KMS-11 (cell line): ENCODE measurements at regions not wholly inside any gene's neighbourhood (a gene's known extent, or its start where the extent isn't known, plus 50 kb on each side); places are given as distances from the start of the nearest gene placed in this dataset.

ENCODE experiments used
- H2AFZ ChIP-seq: fragments of 200-600 bp; sonication (generic); 2 replicates; pipeline ENCODE4 v1.6.1; 2016; ENCODE audit warnings: antibody characterized with exemption, mixed run types, low read depth
- H3K27ac ChIP-seq: fragments of 200-600 bp; sonication (generic); 2 replicates; pipeline ENCODE4 v1.6.1; 2016; ENCODE audit warnings: mild to moderate bottlenecking, mixed run types
- H3K27me3 ChIP-seq: fragments of 200-600 bp; sonication (generic); 2 replicates; pipeline ENCODE4 v1.6.1; 2017; ENCODE audit warnings: mild to moderate bottlenecking, low read depth, mixed run types, moderate library complexity; ENCODE audit not compliant: insufficient read depth
- H3K36me3 ChIP-seq: fragments of 200-600 bp; sonication (generic); 2 replicates; pipeline ENCODE4 v1.6.1; 2017; ENCODE audit warnings: mild to moderate bottlenecking, mixed run types; ENCODE audit not compliant: insufficient read depth
- H3K4me1 ChIP-seq: fragments of 200-600 bp; sonication (generic); 2 replicates; pipeline ENCODE4 v1.6.1; 2016; ENCODE audit warnings: mild to moderate bottlenecking, low read depth, mixed run types; ENCODE audit not compliant: poor library complexity, severe bottlenecking
- H3K4me2 ChIP-seq: fragments of 200-600 bp; sonication (generic); 2 replicates; pipeline ENCODE4 v1.7.0; 2016; ENCODE audit warnings: mild to moderate bottlenecking, mixed run types
- H3K4me3 ChIP-seq: fragments of 200-600 bp; sonication (generic); IDR thresholded peaks from 2 replicates; pipeline ENCODE4 v1.6.1; 2017; ENCODE audit warnings: low read depth, low read length, mixed read lengths; ENCODE audit not compliant: insufficient read depth
- H3K79me2 ChIP-seq: fragments of 200-600 bp; sonication (generic); 2 replicates; pipeline ENCODE4 v1.6.1; 2016; ENCODE audit warnings: low read depth, mixed run types; ENCODE audit not compliant: insufficient read depth
- H3K9ac ChIP-seq: fragments of 200-600 bp; sonication (generic); 2 replicates; pipeline ENCODE4 v1.6.1; 2016; ENCODE audit warnings: mild to moderate bottlenecking, mixed run types
- H4K20me1 ChIP-seq: fragments of 200-600 bp; sonication (generic); 2 replicates; pipeline ENCODE4 v1.6.1; 2016; ENCODE audit warnings: mild to moderate bottlenecking, mixed run types; ENCODE audit not compliant: insufficient read depth
- TF ChIP-seq, protein P1 (sequence below): fragments of 200-600 bp; sonication (generic); conservative IDR thresholded peaks from 2 replicates; pipeline ENCODE4 v1.6.1; 2017; ENCODE audit warnings: low read depth, mild to moderate bottlenecking, antibody characterized with exemption, low read length, moderate library complexity, mixed read lengths

DNA sequence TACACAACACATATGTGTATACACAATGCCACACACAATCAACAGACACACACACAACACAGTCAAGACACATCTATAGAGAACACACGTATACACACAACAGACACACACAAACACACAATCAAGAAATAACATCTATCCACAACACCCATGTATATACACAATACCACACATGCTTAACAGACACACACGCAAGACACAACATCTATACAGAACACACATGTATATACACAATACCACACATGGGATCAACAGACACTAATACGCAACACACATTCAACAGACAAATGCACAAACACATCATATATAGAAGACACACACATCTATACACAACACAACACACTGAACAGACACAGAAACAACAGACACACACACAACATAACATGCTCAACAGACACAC lies 234.8 kb downstream of the SHOX start:
- TF ChIP-seq, protein P1, sequence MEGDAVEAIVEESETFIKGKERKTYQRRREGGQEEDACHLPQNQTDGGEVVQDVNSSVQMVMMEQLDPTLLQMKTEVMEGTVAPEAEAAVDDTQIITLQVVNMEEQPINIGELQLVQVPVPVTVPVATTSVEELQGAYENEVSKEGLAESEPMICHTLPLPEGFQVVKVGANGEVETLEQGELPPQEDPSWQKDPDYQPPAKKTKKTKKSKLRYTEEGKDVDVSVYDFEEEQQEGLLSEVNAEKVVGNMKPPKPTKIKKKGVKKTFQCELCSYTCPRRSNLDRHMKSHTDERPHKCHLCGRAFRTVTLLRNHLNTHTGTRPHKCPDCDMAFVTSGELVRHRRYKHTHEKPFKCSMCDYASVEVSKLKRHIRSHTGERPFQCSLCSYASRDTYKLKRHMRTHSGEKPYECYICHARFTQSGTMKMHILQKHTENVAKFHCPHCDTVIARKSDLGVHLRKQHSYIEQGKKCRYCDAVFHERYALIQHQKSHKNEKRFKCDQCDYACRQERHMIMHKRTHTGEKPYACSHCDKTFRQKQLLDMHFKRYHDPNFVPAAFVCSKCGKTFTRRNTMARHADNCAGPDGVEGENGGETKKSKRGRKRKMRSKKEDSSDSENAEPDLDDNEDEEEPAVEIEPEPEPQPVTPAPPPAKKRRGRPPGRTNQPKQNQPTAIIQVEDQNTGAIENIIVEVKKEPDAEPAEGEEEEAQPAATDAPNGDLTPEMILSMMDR = no peak
- no peak overlapping the region for H3K27ac ChIP-seq

DNA sequence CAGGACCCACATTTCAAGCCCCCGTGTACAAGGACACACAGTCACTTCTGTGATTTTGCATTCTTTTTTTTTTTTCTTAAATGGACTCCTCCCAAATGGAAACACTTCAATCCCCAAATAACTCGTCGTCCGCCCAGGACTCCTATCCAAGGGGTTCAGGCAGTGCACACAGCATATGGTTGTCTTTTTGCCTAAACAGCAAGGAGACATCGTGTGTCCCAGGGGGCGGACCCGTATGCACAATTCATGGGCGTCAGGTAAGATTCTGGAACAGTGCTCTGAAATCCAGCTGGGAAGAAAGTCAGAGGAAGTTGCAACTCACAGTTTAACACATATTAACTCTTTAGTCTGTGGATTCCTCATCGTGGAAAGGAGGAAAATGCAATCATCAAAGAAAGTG lies 231.3 kb downstream of the SHOX start:
- H3K79me2 ChIP-seq = no peaks in the 10 kb centered on the region
- H3K27me3 ChIP-seq = no peaks in the 10 kb centered on the region
- H3K4me3 ChIP-seq = no peak overlapping the region
- H3K4me1 ChIP-seq = no peaks in the 10 kb centered on the region
- no peak overlapping the region for H2AFZ ChIP-seq
- no peak overlapping the region for H3K27ac ChIP-seq
- TF ChIP-seq, protein P1 = no peak
- H3K9ac ChIP-seq = no peak overlapping the region
- H3K36me3 ChIP-seq = no peaks in the 10 kb centered on the region
- no peak overlapping the region for H3K4me2 ChIP-seq
- H4K20me1 ChIP-seq = no peaks in the 10 kb centered on the region

More for the DNA sequence above, 234.8 kb downstream of the SHOX start:
- Histone ChIP-seq H3K4me2 (no peak overlapping the region), H3K4me3 (no peak overlapping the region), H3K27me3 (no peaks in the 10 kb centered on the region), H3K4me1 (no peaks in the 10 kb centered on the region), H4K20me1 (no peaks in the 10 kb centered on the region), H3K9ac (no peak overlapping the region), H3K36me3 (no peaks in the 10 kb centered on the region), H2AFZ (no peak overlapping the region), H3K79me2 (no peaks in the 10 kb centered on the region)

DNA sequence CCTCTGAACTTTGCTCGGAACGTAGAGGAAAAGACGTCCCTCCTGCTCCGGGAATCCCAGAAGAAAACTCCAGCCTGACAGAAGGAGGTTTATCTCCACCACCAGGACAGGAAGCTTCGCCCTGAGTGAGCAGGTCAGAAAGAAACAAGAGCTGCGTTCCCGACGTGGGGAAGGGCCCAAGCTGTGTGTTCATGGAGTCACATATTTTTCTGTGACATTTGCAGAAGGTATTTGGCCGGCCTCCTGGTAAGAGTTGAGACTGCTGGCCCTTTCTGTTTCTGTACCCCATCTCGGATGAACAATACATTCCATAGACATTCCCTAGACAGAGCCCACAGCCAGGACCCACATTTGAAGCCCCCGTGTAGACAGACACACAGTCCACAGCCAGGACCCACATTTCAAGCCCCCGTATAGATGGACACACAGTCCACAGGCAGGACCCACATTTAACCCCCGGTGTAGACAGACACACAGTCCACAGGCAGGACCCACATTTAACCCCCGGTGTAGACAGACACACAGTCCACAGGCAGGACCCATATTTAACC lies 230.8 kb downstream of the SHOX start:
- no peaks in the 10 kb centered on the region for H4K20me1 ChIP-seq
- no peak overlapping the region for H3K27ac ChIP-seq
- H3K27me3 ChIP-seq = no peaks in the 10 kb centered on the region
- H3K36me3 ChIP-seq = no peaks in the 10 kb centered on the region
- H3K9ac ChIP-seq = no peak overlapping the region
- H3K4me1 ChIP-seq = no peaks in the 10 kb centered on the region
- H3K79me2 ChIP-seq = no peaks in the 10 kb centered on the region
- no peak overlapping the region for H3K4me3 ChIP-seq
- H3K4me2 ChIP-seq = no peak overlapping the region
- TF ChIP-seq, protein P1 = no peak
- no peak overlapping the region for H2AFZ ChIP-seq

DNA sequence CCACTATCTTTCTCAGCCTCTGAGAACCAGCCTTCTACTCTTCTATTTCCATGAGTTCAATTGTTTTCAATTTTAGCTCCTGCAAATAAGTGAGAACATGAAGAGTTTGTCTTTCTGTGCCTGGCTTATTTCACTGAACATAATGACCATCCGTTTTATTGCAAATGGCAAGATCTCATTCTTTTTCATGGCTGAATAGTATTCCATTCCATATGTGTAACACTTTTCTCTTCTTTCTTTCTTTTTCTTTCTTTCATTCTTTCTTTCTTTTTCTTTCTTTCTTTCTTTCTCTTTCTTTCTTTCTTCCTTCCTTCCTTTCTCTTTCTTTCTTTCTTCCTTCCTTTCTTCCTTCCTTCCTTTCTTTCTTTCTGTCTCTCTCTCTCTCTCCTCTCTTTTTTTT lies 228.7 kb downstream of the SHOX start:
- Histone ChIP-seq H4K20me1 (no peaks in the 10 kb centered on the region), H3K36me3 (no peaks in the 10 kb centered on the region), H3K4me3 (no peak overlapping the region), H3K27me3 (no peaks in the 10 kb centered on the region), H3K9ac (no peak overlapping the region), H3K4me1 (no peaks in the 10 kb centered on the region), H3K4me2 (no peak overlapping the region), H2AFZ (no peak overlapping the region), H3K27ac (no peak overlapping the region), H3K79me2 (no peaks in the 10 kb centered on the region)
- TF ChIP-seq, protein P1 = no peak
